GM12878 (cell line): ENCODE measurements at regions not wholly inside any gene's neighbourhood (a gene's known extent, or its start where the extent isn't known, plus 50 kb on each side); places are given as distances from the start of the nearest gene placed in this dataset.

Source experiments
- EED ChIP-seq: sonication (generic); IDR thresholded peaks from 2 replicates; pipeline ENCODE4 v1.6.1; 2016; ENCODE audit warnings: antibody characterized with exemption, low read depth
- JUNB ChIP-seq: IDR thresholded peaks from 2 replicates; pipeline ENCODE4 v1.6.1; 2016; ENCODE audit warnings: antibody characterized with exemption, mild to moderate bottlenecking
- KAT2A ChIP-seq: conservative IDR thresholded peaks from 2 replicates; pipeline ENCODE4 v1.6.1; 2011; ENCODE audit warnings: low read depth, low read length; ENCODE audit not compliant: control insufficient read depth
- NFYA ChIP-seq: IDR thresholded peaks from 2 replicates; pipeline ENCODE4 v1.6.1; 2011; ENCODE audit warnings: low read depth, mild to moderate bottlenecking, low read length, improper control_type of control experiment, borderline replicate concordance
- NR2C2 ChIP-seq: IDR thresholded peaks from 2 replicates; pipeline ENCODE4 v1.6.1; 2011; ENCODE audit warnings: borderline replicate concordance, low read depth; ENCODE audit not compliant: control insufficient read depth, insufficient read length
- NRF1 ChIP-seq: conservative IDR thresholded peaks from 2 replicates; pipeline ENCODE4 v1.6.1; 2011; ENCODE audit warnings: mild to moderate bottlenecking, low read depth, low read length, improper control_type of control experiment
- POLR2AphosphoS5 ChIP-seq: IDR thresholded peaks from 2 replicates; pipeline ENCODE4 v1.6.1; 2011; ENCODE audit warnings: mild to moderate bottlenecking, low read length, inconsistent platforms
- POU2F2 ChIP-seq: IDR thresholded peaks from 3 replicates; pipeline ENCODE4 v1.6.1; 2011; ENCODE audit warnings: low read depth, mild to moderate bottlenecking, low read length, borderline replicate concordance
- RCOR1 ChIP-seq: conservative IDR thresholded peaks from 2 replicates; pipeline ENCODE4 v1.6.1; 2012; ENCODE audit warnings: low read depth, low read length, improper control_type of control experiment
- SMARCA5 ChIP-seq: fragments of 450-650 bp; IDR thresholded peaks from 2 replicates; pipeline ENCODE4 v1.6.1; 2017; ENCODE audit warnings: mild to moderate bottlenecking
- ZBTB11 ChIP-seq: fragments of 450-650 bp; formaldehyde crosslinking; IDR thresholded peaks from 2 replicates; pipeline ENCODE4 v1.5.0; 2022; ENCODE audit warnings: mild to moderate bottlenecking, missing genetic modification characterization
- ZNF274 ChIP-seq: IDR thresholded peaks from one replicate; pipeline ENCODE4 v1.8.0; 2011; ENCODE audit not compliant: insufficient read length, insufficient read depth
- ZNF592 ChIP-seq: fragments of 450-650 bp; IDR thresholded peaks from 2 replicates; pipeline ENCODE4 v1.6.1; 2017; ENCODE audit warnings: mild to moderate bottlenecking, moderate library complexity
- TF ChIP-seq, protein P1 (sequence below): fragments of 150-350 bp; IDR thresholded peaks from 2 replicates; pipeline ENCODE4 v1.6.1; 2016; ENCODE audit warnings: low read depth, low read length

- no peak for TF ChIP-seq ZNF592
- no peak for TF ChIP-seq POU2F2
- TF ChIP-seq POLR2AphosphoS5, result no peak
- TF ChIP-seq ZNF274, result no peak
- TF ChIP-seq RCOR1, result no peak
- no peak for TF ChIP-seq NFYA
- no peak for TF ChIP-seq JUNB
- no peak for TF ChIP-seq ZBTB11 (CRISPR knock-in tag)
- no peak for TF ChIP-seq NRF1
- TF ChIP-seq EED, result no peak
- TF ChIP-seq KAT2A, result no peak
- TF ChIP-seq SMARCA5, result no peak
- TF ChIP-seq, protein P1, sequence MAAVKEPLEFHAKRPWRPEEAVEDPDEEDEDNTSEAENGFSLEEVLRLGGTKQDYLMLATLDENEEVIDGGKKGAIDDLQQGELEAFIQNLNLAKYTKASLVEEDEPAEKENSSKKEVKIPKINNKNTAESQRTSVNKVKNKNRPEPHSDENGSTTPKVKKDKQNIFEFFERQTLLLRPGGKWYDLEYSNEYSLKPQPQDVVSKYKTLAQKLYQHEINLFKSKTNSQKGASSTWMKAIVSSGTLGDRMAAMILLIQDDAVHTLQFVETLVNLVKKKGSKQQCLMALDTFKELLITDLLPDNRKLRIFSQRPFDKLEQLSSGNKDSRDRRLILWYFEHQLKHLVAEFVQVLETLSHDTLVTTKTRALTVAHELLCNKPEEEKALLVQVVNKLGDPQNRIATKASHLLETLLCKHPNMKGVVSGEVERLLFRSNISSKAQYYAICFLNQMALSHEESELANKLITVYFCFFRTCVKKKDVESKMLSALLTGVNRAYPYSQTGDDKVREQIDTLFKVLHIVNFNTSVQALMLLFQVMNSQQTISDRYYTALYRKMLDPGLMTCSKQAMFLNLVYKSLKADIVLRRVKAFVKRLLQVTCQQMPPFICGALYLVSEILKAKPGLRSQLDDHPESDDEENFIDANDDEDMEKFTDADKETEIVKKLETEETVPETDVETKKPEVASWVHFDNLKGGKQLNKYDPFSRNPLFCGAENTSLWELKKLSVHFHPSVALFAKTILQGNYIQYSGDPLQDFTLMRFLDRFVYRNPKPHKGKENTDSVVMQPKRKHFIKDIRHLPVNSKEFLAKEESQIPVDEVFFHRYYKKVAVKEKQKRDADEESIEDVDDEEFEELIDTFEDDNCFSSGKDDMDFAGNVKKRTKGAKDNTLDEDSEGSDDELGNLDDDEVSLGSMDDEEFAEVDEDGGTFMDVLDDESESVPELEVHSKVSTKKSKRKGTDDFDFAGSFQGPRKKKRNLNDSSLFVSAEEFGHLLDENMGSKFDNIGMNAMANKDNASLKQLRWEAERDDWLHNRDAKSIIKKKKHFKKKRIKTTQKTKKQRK, result no peak
- no peak for TF ChIP-seq NR2C2
Observed at GRCh38 chr7:15005672-15006071, 103.1 kb upstream of the DGKB start (continued).
